WTC11 (cell line): ENCODE measurements at regions not wholly inside any gene's neighbourhood (a gene's known extent, or its start where the extent isn't known, plus 50 kb on each side); places are given as distances from the start of the nearest gene placed in this dataset.

Experiments
- ATAC-seq: fragments of 200-7000 bp; cut with Tn5 transposase; 2 replicates; pipeline ENCODE4 v1.10.0; 2021; ENCODE audit warnings: mild to moderate bottlenecking, moderate library complexity
- CTCF ChIA-PET: fragments of 300-600 bp; sonication (Branson Sonifier 250); formaldehyde crosslinking; loops from one replicate; lab custom pipeline; 2021; ENCODE audit warnings: antibody characterized with exemption; lab: Charles Lee
- POLR2A ChIA-PET: fragments of 350-600 bp; sonication (Branson Sonifier 250); formaldehyde crosslinking; loops from one replicate; lab custom pipeline; 2021; ENCODE audit warnings: antibody characterized with exemption; lab: Charles Lee
- DNase-seq: peaks from one replicate; pipeline ENCODE4 v3.0.0; 2021; ENCODE audit warnings: low spot score
- H3K27ac Mint-ChIP-seq: 2 replicates; pipeline ENCODE4 v1.8.0; 2021; ENCODE audit warnings: mixed read lengths
- H3K27me3 Mint-ChIP-seq: 2 replicates; pipeline ENCODE4 v1.8.0; 2021; ENCODE audit warnings: low read depth, mild to moderate bottlenecking, moderate library complexity, mixed read lengths
- H3K36me3 Mint-ChIP-seq: 2 replicates; pipeline ENCODE4 v1.8.0; 2021; ENCODE audit warnings: mixed read lengths
- H3K4me1 Mint-ChIP-seq: 2 replicates; pipeline ENCODE4 v1.8.0; 2022; ENCODE audit warnings: mixed read lengths
- H3K4me3 Mint-ChIP-seq: 2 replicates; pipeline ENCODE4 v1.8.0; 2021; ENCODE audit warnings: mild to moderate bottlenecking, moderate library complexity, mixed read lengths
- H3K9me3 Mint-ChIP-seq: 2 replicates; pipeline ENCODE4 v1.8.0; 2021; ENCODE audit warnings: mixed read lengths
- CBFB ChIP-seq: sonication (generic); formaldehyde crosslinking; IDR thresholded peaks from 2 replicates; pipeline ENCODE4 v1.8.1; 2022; ENCODE audit warnings: mild to moderate bottlenecking, low read depth, missing genetic modification reagents
- ESRRA ChIP-seq: sonication (generic); formaldehyde crosslinking; IDR thresholded peaks from 2 replicates; pipeline ENCODE4 v1.8.1; 2022; ENCODE audit warnings: mild to moderate bottlenecking, missing genetic modification reagents, borderline replicate concordance
- IRF1 ChIP-seq: sonication (generic); formaldehyde crosslinking; IDR thresholded peaks from 2 replicates; pipeline ENCODE4 v1.8.0; 2023; ENCODE audit warnings: missing genetic modification reagents
- NFATC4 ChIP-seq: fragments of 250-450 bp; sonication (Bioruptor Pico); IDR thresholded peaks from 2 replicates; pipeline ENCODE4 v1.9.0; 2021; ENCODE audit warnings: mild to moderate bottlenecking
- NR1H2 ChIP-seq: sonication (generic); formaldehyde crosslinking; IDR thresholded peaks from 2 replicates; pipeline ENCODE4 v1.9.0; 2021; ENCODE audit warnings: mild to moderate bottlenecking, moderate library complexity, missing genetic modification reagents
- OVOL2 ChIP-seq: fragments of 250-450 bp; sonication (Bioruptor Pico); IDR thresholded peaks from 2 replicates; pipeline ENCODE4 v1.9.0; 2021; ENCODE audit warnings: mild to moderate bottlenecking, borderline replicate concordance
- PREB ChIP-seq: sonication (generic); formaldehyde crosslinking; IDR thresholded peaks from 2 replicates; pipeline ENCODE4 v1.8.1; 2022; ENCODE audit warnings: mild to moderate bottlenecking, missing genetic modification reagents, moderate library complexity, borderline replicate concordance
- RELA ChIP-seq: sonication (generic); formaldehyde crosslinking; IDR thresholded peaks from 2 replicates; pipeline ENCODE4 v1.8.1; 2022; ENCODE audit warnings: missing genetic modification reagents, mild to moderate bottlenecking, borderline replicate concordance
- TP53 ChIP-seq: sonication (generic); formaldehyde crosslinking; IDR thresholded peaks from 2 replicates; pipeline ENCODE4 v1.8.1; 2023; ENCODE audit warnings: mild to moderate bottlenecking, missing genetic modification reagents
- ZBTB21 ChIP-seq: sonication (generic); formaldehyde crosslinking; IDR thresholded peaks from 2 replicates; pipeline ENCODE4 v1.8.1; 2023; ENCODE audit warnings: mild to moderate bottlenecking, missing genetic modification reagents, borderline replicate concordance
- ZNF121 ChIP-seq: sonication (generic); formaldehyde crosslinking; IDR thresholded peaks from 2 replicates; pipeline ENCODE4 v1.8.0; 2023; ENCODE audit warnings: missing genetic modification reagents
- ZNF281 ChIP-seq: sonication (generic); formaldehyde crosslinking; IDR thresholded peaks from 2 replicates; pipeline ENCODE4 v1.8.0; 2023; ENCODE audit warnings: mild to moderate bottlenecking, missing genetic modification reagents
- ZNF396 ChIP-seq: fragments of 250-450 bp; sonication (Bioruptor Pico); IDR thresholded peaks from 2 replicates; pipeline ENCODE4 v1.8.0; 2021; ENCODE audit warnings: mild to moderate bottlenecking, moderate library complexity, borderline replicate concordance
- ZNF425 ChIP-seq: fragments of 250-450 bp; sonication (Bioruptor Pico); conservative IDR thresholded peaks from 2 replicates; pipeline ENCODE4 v1.9.0; 2021; ENCODE audit warnings: mild to moderate bottlenecking
- ZNF512 ChIP-seq: sonication (generic); formaldehyde crosslinking; IDR thresholded peaks from 2 replicates; pipeline ENCODE4 v1.8.1; 2022; ENCODE audit warnings: missing genetic modification reagents, borderline replicate concordance
- ZNF671 ChIP-seq: fragments of 250-450 bp; sonication (Bioruptor Pico); IDR thresholded peaks from 2 replicates; pipeline ENCODE4 v1.8.0; 2021; ENCODE audit warnings: mild to moderate bottlenecking
- TF ChIP-seq, protein P1 (sequence below): sonication (generic); formaldehyde crosslinking; IDR thresholded peaks from 2 replicates; pipeline ENCODE4 v1.8.1; 2023; ENCODE audit warnings: mild to moderate bottlenecking, missing genetic modification reagents
- TF ChIP-seq, protein P2 (sequence below): fragments of 250-450 bp; sonication (Bioruptor Pico); IDR thresholded peaks from 2 replicates; pipeline ENCODE4 v1.9.0; 2021; ENCODE audit warnings: mild to moderate bottlenecking
- TF ChIP-seq, protein P3 (sequence below): fragments of 250-450 bp; sonication (Bioruptor Pico); IDR thresholded peaks from 2 replicates; pipeline ENCODE4 v2.1.2; 2022; ENCODE audit warnings: mild to moderate bottlenecking, moderate library complexity
- TF ChIP-seq, protein P4 (sequence below): sonication (generic); formaldehyde crosslinking; IDR thresholded peaks from 2 replicates; pipeline ENCODE4 v1.8.1; 2023; ENCODE audit warnings: mild to moderate bottlenecking, missing genetic modification reagents, moderate library complexity

- POLR2A ChIA-PET: interaction anchor here (0.6 kb wide), 1 partner anchor 19 kb away, joined by 3 read pairs; no protein-coding TSS in a partner anchor
- peaks cover 6% of the 10 kb centered on the region for H3K27me3 Mint-ChIP-seq
- no peak overlapping the region for H3K27ac Mint-ChIP-seq
- H3K36me3 Mint-ChIP-seq: no peaks in the 10 kb centered on the region
- DNase-seq (no peak), ATAC-seq (no peak)
- no peak overlapping the region for H3K4me3 Mint-ChIP-seq
- no peak for TF ChIP-seq NR1H2
- TF ChIP-seq ZNF512 (CRISPR knock-in tag): no peak
- no peak for TF ChIP-seq ZNF281 (CRISPR knock-in tag)
- TF ChIP-seq ZNF671: no peak
- TF ChIP-seq ZNF396 (CRISPR knock-in tag): no peak
- TF ChIP-seq ESRRA (CRISPR knock-in tag): no peak
- TF ChIP-seq, protein P1, sequence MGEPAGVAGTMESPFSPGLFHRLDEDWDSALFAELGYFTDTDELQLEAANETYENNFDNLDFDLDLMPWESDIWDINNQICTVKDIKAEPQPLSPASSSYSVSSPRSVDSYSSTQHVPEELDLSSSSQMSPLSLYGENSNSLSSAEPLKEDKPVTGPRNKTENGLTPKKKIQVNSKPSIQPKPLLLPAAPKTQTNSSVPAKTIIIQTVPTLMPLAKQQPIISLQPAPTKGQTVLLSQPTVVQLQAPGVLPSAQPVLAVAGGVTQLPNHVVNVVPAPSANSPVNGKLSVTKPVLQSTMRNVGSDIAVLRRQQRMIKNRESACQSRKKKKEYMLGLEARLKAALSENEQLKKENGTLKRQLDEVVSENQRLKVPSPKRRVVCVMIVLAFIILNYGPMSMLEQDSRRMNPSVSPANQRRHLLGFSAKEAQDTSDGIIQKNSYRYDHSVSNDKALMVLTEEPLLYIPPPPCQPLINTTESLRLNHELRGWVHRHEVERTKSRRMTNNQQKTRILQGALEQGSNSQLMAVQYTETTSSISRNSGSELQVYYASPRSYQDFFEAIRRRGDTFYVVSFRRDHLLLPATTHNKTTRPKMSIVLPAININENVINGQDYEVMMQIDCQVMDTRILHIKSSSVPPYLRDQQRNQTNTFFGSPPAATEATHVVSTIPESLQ (CRISPR knock-in tag): no peak
- TF ChIP-seq ZNF425: no peak
- no peak for TF ChIP-seq NFATC4 (CRISPR knock-in tag)
- no peak for TF ChIP-seq CBFB (CRISPR knock-in tag)
- no peak for TF ChIP-seq IRF1 (CRISPR knock-in tag)
- TF ChIP-seq, protein P2, sequence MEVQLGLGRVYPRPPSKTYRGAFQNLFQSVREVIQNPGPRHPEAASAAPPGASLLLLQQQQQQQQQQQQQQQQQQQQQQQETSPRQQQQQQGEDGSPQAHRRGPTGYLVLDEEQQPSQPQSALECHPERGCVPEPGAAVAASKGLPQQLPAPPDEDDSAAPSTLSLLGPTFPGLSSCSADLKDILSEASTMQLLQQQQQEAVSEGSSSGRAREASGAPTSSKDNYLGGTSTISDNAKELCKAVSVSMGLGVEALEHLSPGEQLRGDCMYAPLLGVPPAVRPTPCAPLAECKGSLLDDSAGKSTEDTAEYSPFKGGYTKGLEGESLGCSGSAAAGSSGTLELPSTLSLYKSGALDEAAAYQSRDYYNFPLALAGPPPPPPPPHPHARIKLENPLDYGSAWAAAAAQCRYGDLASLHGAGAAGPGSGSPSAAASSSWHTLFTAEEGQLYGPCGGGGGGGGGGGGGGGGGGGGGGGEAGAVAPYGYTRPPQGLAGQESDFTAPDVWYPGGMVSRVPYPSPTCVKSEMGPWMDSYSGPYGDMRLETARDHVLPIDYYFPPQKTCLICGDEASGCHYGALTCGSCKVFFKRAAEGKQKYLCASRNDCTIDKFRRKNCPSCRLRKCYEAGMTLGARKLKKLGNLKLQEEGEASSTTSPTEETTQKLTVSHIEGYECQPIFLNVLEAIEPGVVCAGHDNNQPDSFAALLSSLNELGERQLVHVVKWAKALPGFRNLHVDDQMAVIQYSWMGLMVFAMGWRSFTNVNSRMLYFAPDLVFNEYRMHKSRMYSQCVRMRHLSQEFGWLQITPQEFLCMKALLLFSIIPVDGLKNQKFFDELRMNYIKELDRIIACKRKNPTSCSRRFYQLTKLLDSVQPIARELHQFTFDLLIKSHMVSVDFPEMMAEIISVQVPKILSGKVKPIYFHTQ: no peak
- TF ChIP-seq PREB (CRISPR knock-in tag): no peak
- TF ChIP-seq ZNF121 (CRISPR knock-in tag): no peak
- no peak for TF ChIP-seq RELA (CRISPR knock-in tag)
- TF ChIP-seq OVOL2 (CRISPR knock-in tag): no peak
- TF ChIP-seq TP53 (CRISPR knock-in tag): no peak
- no peak for TF ChIP-seq ZBTB21
- TF ChIP-seq, protein P3, sequence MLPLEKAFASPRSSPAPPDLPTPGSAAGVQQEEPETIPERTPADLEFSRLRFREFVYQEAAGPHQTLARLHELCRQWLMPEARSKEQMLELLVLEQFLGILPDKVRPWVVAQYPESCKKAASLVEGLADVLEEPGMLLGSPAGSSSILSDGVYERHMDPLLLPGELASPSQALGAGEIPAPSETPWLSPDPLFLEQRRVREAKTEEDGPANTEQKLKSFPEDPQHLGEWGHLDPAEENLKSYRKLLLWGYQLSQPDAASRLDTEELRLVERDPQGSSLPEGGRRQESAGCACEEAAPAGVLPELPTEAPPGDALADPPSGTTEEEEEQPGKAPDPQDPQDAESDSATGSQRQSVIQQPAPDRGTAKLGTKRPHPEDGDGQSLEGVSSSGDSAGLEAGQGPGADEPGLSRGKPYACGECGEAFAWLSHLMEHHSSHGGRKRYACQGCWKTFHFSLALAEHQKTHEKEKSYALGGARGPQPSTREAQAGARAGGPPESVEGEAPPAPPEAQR (CRISPR knock-in tag): no peak
- TF ChIP-seq, protein P4, sequence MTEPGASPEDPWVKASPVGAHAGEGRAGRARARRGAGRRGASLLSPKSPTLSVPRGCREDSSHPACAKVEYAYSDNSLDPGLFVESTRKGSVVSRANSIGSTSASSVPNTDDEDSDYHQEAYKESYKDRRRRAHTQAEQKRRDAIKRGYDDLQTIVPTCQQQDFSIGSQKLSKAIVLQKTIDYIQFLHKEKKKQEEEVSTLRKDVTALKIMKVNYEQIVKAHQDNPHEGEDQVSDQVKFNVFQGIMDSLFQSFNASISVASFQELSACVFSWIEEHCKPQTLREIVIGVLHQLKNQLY (CRISPR knock-in tag): no peak
- H3K4me1 Mint-ChIP-seq: no peaks in the 10 kb centered on the region
- CTCF ChIA-PET: interaction anchor here (1.4 to 1.6 kb wide), 2 partner anchors 280 to 316 kb away, joined by 3 to 7 read pairs; no protein-coding TSS in a partner anchor
- H3K9me3 Mint-ChIP-seq: no peaks in the 10 kb centered on the region
Measured at GRCh38 chr6:159533016-159533415, 160.0 kb downstream of the SOD2 start.
